Suprapubic skin (tissue), 4 donors: ENCODE measurements at regions not wholly inside any gene's neighbourhood (a gene's known extent, or its start where the extent isn't known, plus 50 kb on each side); places are given as distances from the start of the nearest gene placed in this dataset.
"Not testable (repeated sequence)": the region's sequence is repeated elsewhere in the genome, so short reads cannot be mapped to it uniquely, and the experiment has no call there.

Source experiments
- DNase-seq, 2 donors: peaks; one replicate each; pipeline ENCODE4 v3.0.0-alpha.2; 2019; ENCODE audit warnings: low spot score in 2 of 2
- H3K27ac ChIP-seq: fragments of 200-600 bp; sonication (generic); one replicate; pipeline ENCODE4 v1.5.1; 2019
- H3K27me3 ChIP-seq: fragments of 200-600 bp; sonication (generic); one replicate; pipeline ENCODE4 v1.5.1; 2019
- H3K36me3 ChIP-seq: fragments of 200-600 bp; sonication (generic); one replicate; pipeline ENCODE4 v1.5.1; 2019
- H3K4me1 ChIP-seq: fragments of 200-600 bp; sonication (generic); one replicate; pipeline ENCODE4 v1.5.1; 2019
- H3K4me3 ChIP-seq: fragments of 200-600 bp; sonication (generic); one replicate; pipeline ENCODE4 v1.5.1; 2019; ENCODE audit warnings: mild to moderate bottlenecking
- H3K9me3 ChIP-seq: fragments of 200-600 bp; sonication (generic); one replicate; pipeline ENCODE4 v1.5.1; 2019
- EP300 ChIP-seq: sonication (generic); formaldehyde crosslinking; IDR thresholded peaks from one replicate; pipeline ENCODE4 v1.6.1; 2017; ENCODE audit warnings: antibody characterized with exemption
- POLR2A ChIP-seq, 2 donors: fragments of 450-650 bp; IDR thresholded peaks; one replicate each; pipeline ENCODE4 v1.6.1; 2017; ENCODE audit warnings: antibody characterized with exemption in 2 of 2, mild to moderate bottlenecking in 2 of 2, moderate library complexity in 2 of 2
- POLR2AphosphoS5 ChIP-seq, 3 donors: sonication (generic); formaldehyde crosslinking; IDR thresholded peaks; one replicate each; pipeline ENCODE4 v1.6.1; 2017; ENCODE audit warnings: antibody characterized with exemption in 3 of 3
- WGBS: methylation state at CpG from one replicate; pipeline ENCODE4 v1.1.5; 2018; 5-methylcytosine and 5-hydroxymethylcytosine counted together
- TF ChIP-seq, protein P1 (sequence below), 2 donors: fragments of 200-600 bp in 1 of 2; fragments of 450-650 bp in 1 of 2; sonication (generic) in 1 of 2; IDR thresholded peaks; one replicate each; pipeline ENCODE4 v1.5.1; 2016 to 2019; ENCODE audit warnings: antibody characterized with exemption in 2 of 2, mild to moderate bottlenecking in 1 of 2, moderate library complexity in 1 of 2

GRCh38 chr9:73434826-73435225 is 283.2 kb downstream of the ANXA1 start:
- TF ChIP-seq, protein P1, sequence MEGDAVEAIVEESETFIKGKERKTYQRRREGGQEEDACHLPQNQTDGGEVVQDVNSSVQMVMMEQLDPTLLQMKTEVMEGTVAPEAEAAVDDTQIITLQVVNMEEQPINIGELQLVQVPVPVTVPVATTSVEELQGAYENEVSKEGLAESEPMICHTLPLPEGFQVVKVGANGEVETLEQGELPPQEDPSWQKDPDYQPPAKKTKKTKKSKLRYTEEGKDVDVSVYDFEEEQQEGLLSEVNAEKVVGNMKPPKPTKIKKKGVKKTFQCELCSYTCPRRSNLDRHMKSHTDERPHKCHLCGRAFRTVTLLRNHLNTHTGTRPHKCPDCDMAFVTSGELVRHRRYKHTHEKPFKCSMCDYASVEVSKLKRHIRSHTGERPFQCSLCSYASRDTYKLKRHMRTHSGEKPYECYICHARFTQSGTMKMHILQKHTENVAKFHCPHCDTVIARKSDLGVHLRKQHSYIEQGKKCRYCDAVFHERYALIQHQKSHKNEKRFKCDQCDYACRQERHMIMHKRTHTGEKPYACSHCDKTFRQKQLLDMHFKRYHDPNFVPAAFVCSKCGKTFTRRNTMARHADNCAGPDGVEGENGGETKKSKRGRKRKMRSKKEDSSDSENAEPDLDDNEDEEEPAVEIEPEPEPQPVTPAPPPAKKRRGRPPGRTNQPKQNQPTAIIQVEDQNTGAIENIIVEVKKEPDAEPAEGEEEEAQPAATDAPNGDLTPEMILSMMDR (IDR thresholded peaks at IDR 0.05) = no peak
- TF ChIP-seq POLR2A (IDR thresholded peaks at IDR 0.05) (no peak), POLR2AphosphoS5 (IDR thresholded peaks at IDR 0.05) (no peak), EP300 (no peak)
- no peak overlapping the region for H3K27ac ChIP-seq
- H3K4me3 ChIP-seq = no peak overlapping the region
- 63% methylated on average over 2 of the region's 2 CpGs for WGBS
- H3K4me1 ChIP-seq = no peaks in the 10 kb centered on the region
- H3K27me3 ChIP-seq = no peaks in the 10 kb centered on the region
- no peaks in the 10 kb centered on the region for H3K9me3 ChIP-seq
- DNase-seq = no peak
- H3K36me3 ChIP-seq = no peaks in the 10 kb centered on the region

DNA sequence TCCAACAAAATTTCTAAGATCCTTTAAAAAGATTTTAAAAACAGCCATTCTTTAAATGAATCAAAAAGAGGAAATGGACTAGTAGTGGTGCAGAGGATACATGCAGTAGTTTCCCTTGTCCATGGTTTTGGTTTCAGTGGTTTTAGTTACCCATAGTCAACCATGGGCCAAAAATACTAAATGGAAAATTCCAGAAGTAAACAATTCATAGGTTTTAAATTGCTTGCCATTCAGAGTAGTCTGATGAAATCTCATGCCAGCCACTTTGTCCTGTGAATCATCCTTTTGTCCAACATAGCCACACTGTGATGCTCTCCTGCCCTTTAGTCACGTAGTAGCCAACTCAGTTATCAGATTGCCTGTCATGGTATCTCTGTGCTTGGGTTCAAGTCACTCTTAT is 286.1 kb downstream of the ANXA1 start:
- H3K36me3 ChIP-seq = no peaks in the 10 kb centered on the region
- TF ChIP-seq EP300 (no peak), POLR2A (IDR thresholded peaks at IDR 0.05) (no peak), POLR2AphosphoS5 (IDR thresholded peaks at IDR 0.05) (no peak)
- TF ChIP-seq, protein P1 (IDR thresholded peaks at IDR 0.05) = no peak
- H3K27ac ChIP-seq = no peak overlapping the region
- WGBS = 59% methylated on average over 1 of the region's 1 CpG
- DNase-seq = no peak
- H3K4me1 ChIP-seq = no peaks in the 10 kb centered on the region
- no peaks in the 10 kb centered on the region for H3K9me3 ChIP-seq
- no peak overlapping the region for H3K4me3 ChIP-seq
- no peaks in the 10 kb centered on the region for H3K27me3 ChIP-seq

DNA sequence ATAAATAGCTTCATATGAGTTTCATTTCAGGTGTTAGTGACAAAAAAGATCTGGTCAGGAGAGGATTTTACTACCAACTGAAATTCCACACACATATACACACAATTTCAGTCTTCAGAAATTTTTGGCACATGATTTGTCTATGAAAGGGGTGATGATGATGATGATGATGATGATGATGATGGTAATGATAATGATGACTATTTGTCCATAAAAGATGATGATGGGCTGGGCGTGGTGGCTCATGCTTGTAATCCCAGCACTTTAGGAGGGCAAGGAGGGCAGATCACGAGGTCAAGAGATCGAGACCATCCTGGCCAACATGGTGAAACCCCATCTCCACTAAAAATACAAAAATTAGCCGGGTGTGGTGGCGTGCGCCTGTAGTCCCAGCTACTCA is 288.2 kb downstream of the ANXA1 start:
- not testable (repeated sequence) for H3K4me3 ChIP-seq, H3K27ac ChIP-seq, H3K27me3 ChIP-seq, H3K36me3 ChIP-seq, DNase-seq, H3K9me3 ChIP-seq, H3K4me1 ChIP-seq
- WGBS = 87% methylated on average over 6 of the region's 6 CpGs

DNA sequence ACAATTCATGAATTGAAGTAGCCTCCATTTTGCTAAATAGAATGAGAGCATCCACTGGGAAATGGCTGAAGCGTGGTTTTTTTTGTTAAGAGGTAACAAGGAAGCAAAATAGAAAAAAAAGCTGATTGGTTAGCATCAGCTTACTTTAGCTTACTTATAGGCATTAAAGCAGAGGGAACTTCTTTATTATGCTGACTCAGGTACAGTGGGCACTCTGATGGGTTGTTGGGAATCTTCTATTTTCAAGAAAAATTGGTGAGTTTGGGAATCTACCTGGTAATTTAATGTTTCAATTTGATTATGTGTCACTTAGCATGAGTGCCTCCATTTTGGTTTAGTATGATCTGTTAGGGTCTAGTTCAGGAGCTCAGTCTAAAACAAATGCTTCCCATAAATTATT is 289.6 kb downstream of the ANXA1 start:
- no peak overlapping the region for H3K27ac ChIP-seq
- no peaks in the 10 kb centered on the region for H3K9me3 ChIP-seq
- WGBS = 92% methylated on average over 1 of the region's 1 CpG
- no peaks in the 10 kb centered on the region for H3K27me3 ChIP-seq
- H3K36me3 ChIP-seq = no peaks in the 10 kb centered on the region
- H3K4me1 ChIP-seq = no peaks in the 10 kb centered on the region
- TF ChIP-seq POLR2A (IDR thresholded peaks at IDR 0.05) = no peak
- H3K4me3 ChIP-seq = no peak overlapping the region
- DNase-seq = no peak

DNA sequence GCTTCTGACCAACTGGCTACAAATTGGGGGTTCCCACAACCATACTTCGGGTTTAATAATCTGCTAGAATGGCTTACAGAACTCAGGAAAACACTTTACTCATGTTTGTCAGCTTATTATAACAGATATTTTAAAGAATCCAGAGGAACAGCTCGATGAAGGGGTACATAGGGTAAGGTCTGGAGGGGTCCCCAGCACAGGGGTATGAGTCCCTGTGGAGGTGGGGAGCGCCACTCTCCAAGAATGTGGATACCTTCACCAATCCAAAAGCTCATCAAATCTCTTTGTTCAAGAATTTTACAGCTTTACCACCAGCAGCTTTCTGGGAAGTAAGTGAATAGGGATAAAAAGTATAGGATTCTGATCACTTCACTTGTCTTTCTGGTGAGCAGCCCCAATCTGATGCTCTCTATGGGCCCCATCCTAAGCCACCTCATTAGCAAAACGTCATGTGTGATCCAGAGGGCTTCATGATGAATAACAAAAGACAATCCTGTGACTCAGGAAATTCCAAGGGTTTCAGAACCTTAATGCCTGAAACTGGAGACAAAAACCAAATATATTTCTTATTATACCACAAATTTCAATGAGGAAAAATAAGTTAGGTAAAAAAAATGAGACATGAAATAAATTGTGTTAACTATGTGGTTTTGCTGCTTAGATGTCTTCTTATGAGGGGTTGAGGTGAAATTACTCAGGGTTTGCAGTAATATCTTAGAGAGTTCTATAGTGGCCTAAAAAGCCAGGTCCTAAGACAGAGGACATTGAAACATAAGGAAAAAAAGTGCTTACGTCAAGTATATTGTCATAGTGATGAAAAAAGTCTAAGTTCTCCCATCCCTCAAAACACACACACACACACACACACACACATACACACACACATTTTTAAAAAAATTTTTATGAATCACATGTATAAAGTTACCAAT is 290.5 kb downstream of the ANXA1 start:
- Histone ChIP-seq H3K4me3 (no peak overlapping the region), H3K27me3 (no peaks in the 10 kb centered on the region), H3K9me3 (no peaks in the 10 kb centered on the region), H3K4me1 (no peaks in the 10 kb centered on the region), H3K27ac (no peak overlapping the region), H3K36me3 (no peaks in the 10 kb centered on the region)
- 66% methylated on average over 5 of the region's 5 CpGs for WGBS
- TF ChIP-seq, protein P1 (IDR thresholded peaks at IDR 0.05) = no peak
- no peak for DNase-seq

GRCh38 chr9:73444821-73445220 is 293.2 kb downstream of the ANXA1 start:
- H3K9me3 ChIP-seq = no peaks in the 10 kb centered on the region
- H3K27ac ChIP-seq = no peak overlapping the region
- H3K27me3 ChIP-seq = no peaks in the 10 kb centered on the region
- no peak overlapping the region for H3K4me3 ChIP-seq
- 82% methylated on average over 1 of the region's 1 CpG for WGBS
- no peaks in the 10 kb centered on the region for H3K4me1 ChIP-seq
- TF ChIP-seq POLR2AphosphoS5 (IDR thresholded peaks at IDR 0.05) (no peak), EP300 (no peak), POLR2A (IDR thresholded peaks at IDR 0.05) (no peak)
- TF ChIP-seq, protein P1 (IDR thresholded peaks at IDR 0.05) = no peak
- no peaks in the 10 kb centered on the region for H3K36me3 ChIP-seq
- no peak for DNase-seq

- WGBS = 30% methylated on average over 1 of the region's 1 CpG
- H3K27me3 ChIP-seq = not testable (repeated sequence)
Observed at GRCh38 chr9:73445384-73445783, 293.7 kb downstream of the ANXA1 start.

More at GRCh38 chr9:73445384-73445783, 293.7 kb downstream of the ANXA1 start:
- not testable (repeated sequence) for H3K27ac ChIP-seq, H3K4me3 ChIP-seq, H3K4me1 ChIP-seq, DNase-seq, H3K9me3 ChIP-seq, H3K36me3 ChIP-seq
